ENCODE measurements at regions not wholly inside any gene's neighbourhood (a gene's known extent, or its start where the extent isn't known, plus 50 kb on each side); places are given as distances from the start of the nearest gene placed in this dataset.

DNA sequence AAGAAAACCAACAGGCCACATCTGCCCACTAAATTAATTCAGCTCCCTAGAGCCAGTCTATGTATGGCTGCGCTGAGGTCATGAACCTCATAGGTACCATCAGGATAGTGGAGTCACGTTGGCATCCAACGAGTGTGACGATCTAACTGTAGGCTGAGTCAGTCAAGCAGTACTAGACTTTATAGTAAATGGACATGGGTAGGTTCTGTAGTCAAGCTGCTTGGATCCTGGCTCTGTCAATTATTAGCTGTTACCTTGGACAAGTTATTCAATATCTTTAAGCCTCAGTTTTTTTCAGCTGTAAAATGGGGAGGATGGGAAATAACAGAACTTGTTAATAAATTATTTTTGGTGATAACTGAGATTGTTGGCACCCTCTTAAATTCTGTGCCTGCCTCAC is 432.4 kb upstream of the RASGEF1B start:
- Histone ChIP-seq H3K4me3 (ENCODE audit: low read depth, low read length) (no peak overlapping the region), H3K4me1 (peaks cover 8% of the 10 kb centered on the region), H3K36me3 (ENCODE audit: control insufficient read depth, insufficient read depth, low read length) (no peaks in the 10 kb centered on the region), H3K9me3 (no peaks in the 10 kb centered on the region), H3K27me3 (replicated peaks; ENCODE audit: control insufficient read depth, insufficient read depth, low read length) (no peaks in the 10 kb centered on the region)
- no peaks in the 10 kb centered on the region for H3K9me3 Mint-ChIP-seq (ENCODE audit: unreplicated experiment)
- ChIA-PET POLR2A (no interaction called here), CTCF (no interaction called here)
- H3K27ac Mint-ChIP-seq (ENCODE audit: unreplicated experiment): peak overlapping the region; percentile 3
- no TSS peak for BruUV-seq (replicated peaks)
- intact Hi-C loops (cut with micrococcal nuclease; ENCODE audit: unreplicated experiment): no loop called here
- DNase-seq: no peak
- H3K4me3 Mint-ChIP-seq (ENCODE audit: unreplicated experiment): no peak overlapping the region
- no peaks in the 10 kb centered on the region for H3K27me3 Mint-ChIP-seq (ENCODE audit: insufficient read depth, unreplicated experiment)
- peaks cover 5% of the 10 kb centered on the region for H3K36me3 Mint-ChIP-seq (ENCODE audit: insufficient read depth, unreplicated experiment)
- no peak for TF ChIP-seq CTCF (IDR thresholded peaks at IDR 0.05; ENCODE audit: insufficient read depth in 1 of 2, low read depth in 1 of 2, low read length in 1 of 2, severe bottlenecking in 1 of 2, unreplicated experiment in 1 of 2)
- peaks cover 13% of the 10 kb centered on the region for H3K4me1 Mint-ChIP-seq (ENCODE audit: low read depth, unreplicated experiment)

DNA sequence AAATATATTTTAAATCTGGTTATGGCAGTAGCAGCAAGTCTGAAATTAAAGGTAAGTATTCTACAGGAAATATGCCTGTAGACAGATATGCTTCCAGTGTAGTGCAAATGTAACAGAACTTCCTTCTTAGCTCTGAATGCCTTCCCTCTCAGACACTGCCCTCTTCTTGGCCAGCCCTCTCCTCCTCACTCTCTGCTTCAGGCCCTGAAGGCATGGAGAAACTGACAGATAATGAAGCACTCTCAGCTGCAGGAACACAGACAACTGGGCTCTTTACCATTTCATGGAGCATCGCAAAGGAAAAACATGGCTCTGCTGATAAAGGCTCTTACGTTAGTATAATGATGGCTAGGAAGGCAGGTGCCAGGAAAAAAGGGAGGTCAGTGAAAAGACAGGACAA is 431.5 kb upstream of the RASGEF1B start:
- H3K4me1 Mint-ChIP-seq (ENCODE audit: low read depth, unreplicated experiment): peaks cover 7% of the 10 kb centered on the region
- no peak overlapping the region for H3K4me3 Mint-ChIP-seq (ENCODE audit: unreplicated experiment)
- no peak for TF ChIP-seq CTCF (IDR thresholded peaks at IDR 0.05; ENCODE audit: insufficient read depth in 1 of 2, low read depth in 1 of 2, low read length in 1 of 2, severe bottlenecking in 1 of 2, unreplicated experiment in 1 of 2)
- no TSS peak for BruUV-seq (replicated peaks)
- intact Hi-C loops (cut with micrococcal nuclease; ENCODE audit: unreplicated experiment): no loop called here
- no peaks in the 10 kb centered on the region for H3K36me3 ChIP-seq (ENCODE audit: control insufficient read depth, insufficient read depth, low read length)
- H3K36me3 Mint-ChIP-seq (ENCODE audit: insufficient read depth, unreplicated experiment): peaks cover 5% of the 10 kb centered on the region
- no peak overlapping the region for H3K4me3 ChIP-seq (ENCODE audit: low read depth, low read length)
- CTCF ChIA-PET: no interaction called here
- peaks cover 8% of the 10 kb centered on the region for H3K4me1 ChIP-seq
- POLR2A ChIA-PET: no interaction called here
- no peaks in the 10 kb centered on the region for H3K9me3 ChIP-seq
- no peak overlapping the region for H3K27ac Mint-ChIP-seq (ENCODE audit: unreplicated experiment)
- H3K9me3 Mint-ChIP-seq (ENCODE audit: unreplicated experiment): no peaks in the 10 kb centered on the region
- H3K27me3 ChIP-seq (replicated peaks; ENCODE audit: control insufficient read depth, insufficient read depth, low read length): no peaks in the 10 kb centered on the region
- no peaks in the 10 kb centered on the region for H3K27me3 Mint-ChIP-seq (ENCODE audit: insufficient read depth, unreplicated experiment)
- DNase-seq: no peak

DNA sequence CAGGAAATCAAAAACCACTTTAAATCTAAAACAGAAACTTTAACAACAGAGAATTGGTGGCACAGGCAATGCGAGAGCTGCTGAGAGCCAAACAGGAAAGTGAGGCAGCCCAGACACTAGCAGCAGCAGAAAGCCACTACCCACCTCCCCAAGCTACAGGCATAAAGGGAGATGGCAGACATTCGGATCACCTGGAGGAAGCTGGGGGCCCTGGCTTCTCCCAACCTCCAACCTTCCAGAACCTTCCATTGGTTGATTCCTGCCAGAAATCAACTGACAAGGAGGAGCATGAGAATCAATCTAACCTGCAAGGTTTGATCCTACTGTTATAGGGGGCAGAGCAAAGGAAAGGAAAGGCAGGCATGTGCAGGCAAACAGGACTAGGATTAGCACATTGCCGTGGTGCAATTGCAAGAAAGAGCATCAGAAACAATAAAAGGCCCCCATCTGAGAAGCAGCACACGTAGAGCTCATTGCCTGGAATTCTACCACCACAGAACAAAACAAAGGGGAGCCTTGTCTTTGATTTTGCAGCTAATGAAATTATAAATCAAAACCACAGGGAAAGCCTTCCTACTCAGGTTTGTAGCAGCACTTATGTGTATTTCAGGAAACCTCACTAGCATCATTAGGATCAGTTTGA is 427.3 kb upstream of the RASGEF1B start:
- Histone ChIP-seq H3K4me3 (ENCODE audit: low read depth, low read length) (no peak overlapping the region), H3K9me3 (no peaks in the 10 kb centered on the region), H3K36me3 (ENCODE audit: control insufficient read depth, insufficient read depth, low read length) (no peaks in the 10 kb centered on the region), H3K27me3 (replicated peaks; ENCODE audit: control insufficient read depth, insufficient read depth, low read length) (no peaks in the 10 kb centered on the region), H3K4me1 (no peaks in the 10 kb centered on the region)
- Mint-ChIP-seq H3K4me1 (ENCODE audit: low read depth, unreplicated experiment) (no peaks in the 10 kb centered on the region), H3K4me3 (ENCODE audit: unreplicated experiment) (no peak overlapping the region), H3K9me3 (ENCODE audit: unreplicated experiment) (no peaks in the 10 kb centered on the region), H3K27ac (ENCODE audit: unreplicated experiment) (no peak overlapping the region), H3K36me3 (ENCODE audit: insufficient read depth, unreplicated experiment) (peaks cover 5% of the 10 kb centered on the region), H3K27me3 (ENCODE audit: insufficient read depth, unreplicated experiment) (no peaks in the 10 kb centered on the region)
- POLR2A ChIA-PET: no interaction called here
- intact Hi-C loops (cut with micrococcal nuclease; ENCODE audit: unreplicated experiment): no loop called here
- CTCF ChIA-PET: interaction anchor here (0.5 to 0.6 kb wide), 2 partner anchors 119 to 1201 kb away, joined by 3 read pairs; no protein-coding TSS in a partner anchor
- no peak for DNase-seq
- BruUV-seq (replicated peaks): no TSS peak
- TF ChIP-seq CTCF (IDR thresholded peaks at IDR 0.05; ENCODE audit: insufficient read depth in 1 of 2, low read depth in 1 of 2, low read length in 1 of 2, severe bottlenecking in 1 of 2, unreplicated experiment in 1 of 2): no peak

All from Caco-2 (cell line).